GM12892 (cell line): ENCODE measurements at regions not wholly inside any gene's neighbourhood (a gene's known extent, or its start where the extent isn't known, plus 50 kb on each side); places are given as distances from the start of the nearest gene placed in this dataset.

Experiments
- POLR2A ChIP-seq: IDR thresholded peaks from 2 replicates; pipeline ENCODE4 v1.6.1; 2011; ENCODE audit warnings: low read depth, low read length, control low read depth
- POLR2AphosphoS5 ChIP-seq: IDR thresholded peaks from 2 replicates; pipeline ENCODE4 v1.6.1; 2011; ENCODE audit warnings: low read depth, low read length, control low read depth
- TAF1 ChIP-seq: IDR thresholded peaks from 2 replicates; pipeline ENCODE4 v1.6.1; 2011; ENCODE audit warnings: low read depth, mild to moderate bottlenecking, control low read depth, low read length, borderline replicate concordance

GRCh38 chr2:446963-447530 is 159.2 kb upstream of the ALKAL2 start:
- TF ChIP-seq POLR2A (no peak), POLR2AphosphoS5 (no peak), TAF1 (no peak)
